ENCODE measurements at regions not wholly inside any gene's neighbourhood (a gene's known extent, or its start where the extent isn't known, plus 50 kb on each side); places are given as distances from the start of the nearest gene placed in this dataset.

GRCh38 chr2:22403748-22404147 is 981.2 kb upstream of the KLHL29 start:
- no peak overlapping the region for H3K27ac ChIP-seq
- TF ChIP-seq ZFX (IDR thresholded peaks at IDR 0.05) = no peak
- TF ChIP-seq CTCF (conservative IDR thresholded peaks at IDR 0.05) = no peak

GRCh38 chr2:22406625-22407024 is 978.4 kb upstream of the KLHL29 start:
- TF ChIP-seq ZFX (IDR thresholded peaks at IDR 0.05) = no peak
- no peak for TF ChIP-seq CTCF (conservative IDR thresholded peaks at IDR 0.05)
- no peak overlapping the region for H3K27ac ChIP-seq

GRCh38 chr2:22420076-22420475 is 964.9 kb upstream of the KLHL29 start:
- H3K27ac ChIP-seq = no peak overlapping the region
- TF ChIP-seq CTCF (conservative IDR thresholded peaks at IDR 0.05) = no peak

- no peak overlapping the region for H3K27ac ChIP-seq
- TF ChIP-seq ZFX (IDR thresholded peaks at IDR 0.05) (no peak), CTCF (conservative IDR thresholded peaks at IDR 0.05) (no peak)
These were observed 942.9 kb upstream of the KLHL29 start for GRCh38 chr2:22442051-22442450.

- no peak overlapping the region for H3K27ac ChIP-seq
- TF ChIP-seq ZFX (IDR thresholded peaks at IDR 0.05) (no peak), CTCF (conservative IDR thresholded peaks at IDR 0.05) (no peak)
These were observed 940.7 kb upstream of the KLHL29 start for GRCh38 chr2:22444281-22444680.

GRCh38 chr2:22449696-22450095 is 935.3 kb upstream of the KLHL29 start:
- H3K27ac ChIP-seq = no peak overlapping the region
- TF ChIP-seq ZFX (IDR thresholded peaks at IDR 0.05) (no peak), CTCF (conservative IDR thresholded peaks at IDR 0.05) (no peak)

- no peak for TF ChIP-seq ZFX (IDR thresholded peaks at IDR 0.05)
- TF ChIP-seq CTCF (conservative IDR thresholded peaks at IDR 0.05) = no peak
These were observed 934.1 kb upstream of the KLHL29 start for GRCh38 chr2:22450831-22451230.

More at GRCh38 chr2:22450831-22451230, 934.1 kb upstream of the KLHL29 start:
- H3K27ac ChIP-seq = no peak overlapping the region

Data from C4-2B (cell line).